Endothelial cell of umbilical vein (primary cell): ENCODE measurements at regions not wholly inside any gene's neighbourhood (a gene's known extent, or its start where the extent isn't known, plus 50 kb on each side); places are given as distances from the start of the nearest gene placed in this dataset.

Source experiments
- BruUV-seq: library from RNA; stranded (reverse); fragments of 400-500 nt; replicated peaks from 2 replicates; lab custom pipeline; 2021; lab: Mats Ljungman, UMichigan
- CTCF ChIA-PET: fragments of 300-600, 350-600 bp; sonication (Branson Sonifier 250); formaldehyde crosslinking; loops from one replicate; lab custom pipeline; 2021; ENCODE audit warnings: antibody characterized with exemption, inconsistent platforms; lab: Charles Lee
- POLR2A ChIA-PET: fragments of 300-600, 350-600 bp; sonication (Branson Sonifier 250); formaldehyde crosslinking; loops from one replicate; lab custom pipeline; 2021; ENCODE audit warnings: antibody characterized with exemption, inconsistent platforms; lab: Charles Lee
- DNase-seq: peaks from one replicate; pipeline ENCODE4 v3.0.0-alpha.2; 2011; ENCODE audit warnings: low read depth, low spot score
- FAIRE-seq: peaks from 2 replicates; lab custom pipeline; 2011; peaks lifted over from hg19 to GRCh38; lab: Jason Lieb, UNC
- H2AFZ ChIP-seq: 2 replicates; pipeline ENCODE4 v1.6.0; 2012; ENCODE audit warnings: low read depth, low read length, control low read depth, inconsistent platforms
- H3K27ac ChIP-seq: 2 replicates; pipeline ENCODE4 v1.5.1; 2011; ENCODE audit warnings: low read depth, mild to moderate bottlenecking, control low read depth, low read length, moderate library complexity; ENCODE audit not compliant: insufficient read depth
- H3K27me3 ChIP-seq, 2 experiments: 2 replicates each; pipeline versions ENCODE4 v1.6.0 to v1.6.1; 2011; ENCODE audit warnings: low read length in 2 of 2, mixed read lengths in 1 of 2; ENCODE audit not compliant: control insufficient read depth in 2 of 2, insufficient read depth in 2 of 2
- H3K36me3 ChIP-seq, 2 experiments: 2 replicates in 1 of 2; 3 replicates in 1 of 2; pipeline ENCODE4 v1.5.1; 2011; ENCODE audit warnings: low read length in 2 of 2, mild to moderate bottlenecking in 1 of 2, moderate library complexity in 1 of 2; ENCODE audit not compliant: control insufficient read depth in 2 of 2, insufficient read depth in 2 of 2; ENCODE audit errors: extremely low read depth in 1 of 2
- H3K4me1 ChIP-seq: 3 replicates; pipeline ENCODE4 v1.5.1; 2011; ENCODE audit warnings: mild to moderate bottlenecking, low read length; ENCODE audit not compliant: control insufficient read depth, insufficient read depth; ENCODE audit errors: extremely low read depth
- H3K4me2 ChIP-seq: 2 replicates; pipeline ENCODE4 v1.6.1; 2011; ENCODE audit warnings: low read length, control low read depth, mixed read lengths; ENCODE audit not compliant: insufficient read depth
- H3K4me3 ChIP-seq, 3 experiments: fragments of 200-600 bp in 1 of 3; sonication (generic), shearing (Covaris generic) in 1 of 3; replicated peaks in 1 of 3; 2 replicates each; pipeline ENCODE4 v1.5.1; 2011 to 2016; ENCODE audit warnings: control low read depth in 3 of 3, low read length in 3 of 3, mild to moderate bottlenecking in 2 of 3, inconsistent platforms in 1 of 3, low read depth in 1 of 3, moderate library complexity in 1 of 3; ENCODE audit not compliant: insufficient read depth in 1 of 3
- H3K79me2 ChIP-seq: 2 replicates; pipeline ENCODE4 v1.6.0; 2012; ENCODE audit warnings: low read length, inconsistent platforms; ENCODE audit not compliant: control insufficient read depth, insufficient read depth
- H3K9ac ChIP-seq: replicated peaks from 2 replicates; pipeline ENCODE3; 2011; ENCODE audit warnings: low read length, control low read depth; ENCODE audit not compliant: insufficient read depth; ENCODE audit errors: extremely low read depth
- H3K9me1 ChIP-seq: replicated peaks from 3 replicates; pipeline ENCODE4 v1.6.0; 2011; ENCODE audit warnings: mild to moderate bottlenecking, low read length; ENCODE audit not compliant: control insufficient read depth, insufficient read depth; ENCODE audit errors: extremely low read depth
- H3K9me3 ChIP-seq: replicated peaks from 2 replicates; pipeline ENCODE4 v1.5.1; 2012; ENCODE audit warnings: low read length, inconsistent platforms; ENCODE audit not compliant: control insufficient read depth, insufficient read depth
- H4K20me1 ChIP-seq: replicated peaks from 2 replicates; pipeline ENCODE3; 2011; ENCODE audit warnings: mild to moderate bottlenecking, low read length; ENCODE audit not compliant: control insufficient read depth, insufficient read depth; ENCODE audit errors: extremely low read depth
- CTCF ChIP-seq, 2 donors: IDR thresholded peaks; 1 replicate in 1 of 2; 2 replicates in 1 of 2; pipeline ENCODE4 v1.5.1; 2011; ENCODE audit warnings: low read length in 2 of 2, mild to moderate bottlenecking in 2 of 2, moderate library complexity in 2 of 2, control low read depth in 1 of 2, inconsistent platforms in 1 of 2, low read depth in 1 of 2; ENCODE audit not compliant: insufficient read depth in 1 of 2; ENCODE audit errors: extremely low read depth in 1 of 2
- EZH2 ChIP-seq: IDR thresholded peaks from 2 replicates; pipeline ENCODE4 v1.6.1; 2012; ENCODE audit warnings: borderline replicate concordance, low read depth, mild to moderate bottlenecking, moderate library complexity, low read length, inconsistent platforms; ENCODE audit not compliant: severe bottlenecking
- FOS ChIP-seq: IDR thresholded peaks from 2 replicates; pipeline ENCODE4 v1.6.1; 2011; ENCODE audit warnings: mild to moderate bottlenecking, low read length, moderate library complexity, borderline replicate concordance; ENCODE audit not compliant: insufficient read depth
- GATA2 ChIP-seq: IDR thresholded peaks from 2 replicates; pipeline ENCODE4 v1.7.0; 2011; ENCODE audit warnings: low read depth, mild to moderate bottlenecking, moderate library complexity, mixed read lengths, low read length; ENCODE audit not compliant: insufficient read length, insufficient read depth
- JUN ChIP-seq: IDR thresholded peaks from 2 replicates; pipeline ENCODE4 v1.6.1; 2011; ENCODE audit warnings: borderline replicate concordance, low read depth; ENCODE audit not compliant: insufficient read length, insufficient read depth
- MAX ChIP-seq: IDR thresholded peaks from 2 replicates; pipeline ENCODE4 v1.6.1; 2011; ENCODE audit not compliant: insufficient read depth, insufficient read length
- MYC ChIP-seq: IDR thresholded peaks from one replicate; pipeline ENCODE4 v1.6.1; 2011; ENCODE audit warnings: mild to moderate bottlenecking, low read depth, low read length
- POLR2A ChIP-seq: IDR thresholded peaks from 2 replicates; pipeline ENCODE4 v1.6.1; 2012; ENCODE audit warnings: low read depth, mild to moderate bottlenecking, control low read depth, low read length
- POLR2AphosphoS5 ChIP-seq: IDR thresholded peaks from 2 replicates; pipeline ENCODE4 v1.6.1; 2012; ENCODE audit warnings: low read depth, mild to moderate bottlenecking, control low read depth, low read length, moderate library complexity; ENCODE audit not compliant: insufficient read depth
- dilution Hi-C: fragments of 300-500 bp; cut with MboI; formaldehyde crosslinking; loops from one replicate; pipeline ENCODE4 v1.15.0; 2019; ENCODE audit warnings: low sequenced_read_pairs; ENCODE audit not compliant: extremely low pct_ligation_motif_present
- intact Hi-C: fragments of 100-400 bp; cut with micrococcal nuclease; formaldehyde crosslinking; loops from one replicate; pipeline ENCODE4 v1.10.0; 2022

GRCh38 chr20:22403632-22404361 is 180.6 kb downstream of the FOXA2 start:
- Histone ChIP-seq H3K79me2 (no peaks in the 10 kb centered on the region), H4K20me1 (no peaks in the 10 kb centered on the region), H3K4me2 (no peak overlapping the region), H2AFZ (no peak overlapping the region), H3K4me1 (no peaks in the 10 kb centered on the region), H3K36me3 (no peaks in the 10 kb centered on the region), H3K4me3 (no peak overlapping the region), H3K9ac (no peak overlapping the region), H3K27ac (no peak overlapping the region), H3K9me1 (peaks cover 2% of the 10 kb centered on the region), H3K9me3 (no peaks in the 10 kb centered on the region), H3K27me3 (peaks cover 8 to 17% of the 10 kb centered on the region in 2 experiments)
- FAIRE-seq (no peak), DNase-seq (no peak)
- dilution Hi-C loops: no loop called here
- no peak for TF ChIP-seq GATA2
- no peak for TF ChIP-seq POLR2A
- TF ChIP-seq FOS: no peak
- TF ChIP-seq JUN: no peak
- no peak for TF ChIP-seq MYC
- no peak for TF ChIP-seq EZH2
- no peak for TF ChIP-seq MAX
- no peak for TF ChIP-seq POLR2AphosphoS5
- TF ChIP-seq CTCF (IDR thresholded peaks at IDR 0.05; ENCODE audit: extremely low read depth in 1 of 2, insufficient read depth in 1 of 2, low read depth in 1 of 2, low read length in 2 of 2): no peak
- BruUV-seq: no TSS peak
- intact Hi-C loops: no loop called here
- ChIA-PET POLR2A (no interaction called here), CTCF (no interaction called here)
